K562 (cell line): ENCODE measurements at regions not wholly inside any gene's neighbourhood (a gene's known extent, or its start where the extent isn't known, plus 50 kb on each side); places are given as distances from the start of the nearest gene placed in this dataset.

Source experiments
- ATAC-seq: fragments of 200-7000 bp; cut with Tn5 transposase; 3 replicates; pipeline ENCODE4 v1.9.1; 2020; ENCODE audit warnings: moderate library complexity
- BruUV-seq: library from RNA; stranded (reverse); fragments of 400-500 nt; replicated peaks from 2 replicates; lab custom pipeline; 2021; lab: Mats Ljungman, UMichigan
- CTCF ChIA-PET: fragments of 300-600 bp; formaldehyde crosslinking; extraction: SDS; loops from one replicate; lab custom pipeline; 2021; ENCODE audit warnings: low intra/inter-chr PET ratio; lab: Yijun Ruan, JAX
- POLR2A ChIA-PET: fragments of 300-600, 350-650 bp; sonication (Branson Sonifier 250); formaldehyde crosslinking; extraction: SDS; loops from one replicate; lab custom pipeline; 2021; ENCODE audit warnings: antibody characterized with exemption, inconsistent platforms; lab: Yijun Ruan, JAX
- DNase-seq, 4 experiments: peaks; one replicate each; pipeline versions ENCODE4 v3.0.0 to v3.0.0-alpha.2; 2011 to 2018; ENCODE audit warnings: low spot score in 3 of 4, mixed read lengths in 3 of 4; ENCODE audit errors: extremely low read depth in 1 of 4
- FAIRE-seq: peaks from 2 replicates; lab custom pipeline; 2011; peaks lifted over from hg19 to GRCh38; lab: Jason Lieb, UNC
- H2AFZ ChIP-seq: 2 replicates; pipeline ENCODE4 v1.6.0; 2011; ENCODE audit warnings: low read depth, low read length, control low read depth, inconsistent platforms
- H3K27ac ChIP-seq: fragments of 200-600 bp; 3 replicates; pipeline ENCODE4 v1.8.0; 2011; ENCODE audit warnings: low read depth, mild to moderate bottlenecking, control low read depth, inconsistent platforms, low read length, moderate library complexity, mixed read lengths; ENCODE audit errors: extremely low read depth
- H3K27me3 ChIP-seq, 2 experiments: fragments of 300-600 bp in 1 of 2; 2 replicates in 1 of 2; 3 replicates in 1 of 2; pipeline versions ENCODE4 v1.6.0 to v1.8.0; 2011; ENCODE audit warnings: inconsistent platforms in 2 of 2, low read length in 2 of 2, mild to moderate bottlenecking in 1 of 2, mixed read lengths in 1 of 2, moderate library complexity in 1 of 2; ENCODE audit not compliant: control insufficient read depth in 2 of 2, insufficient read depth in 2 of 2
- H3K36me3 ChIP-seq: fragments of 300-600 bp; 3 replicates; pipeline ENCODE4 v1.8.0; 2011; ENCODE audit warnings: mild to moderate bottlenecking, low read length, inconsistent platforms; ENCODE audit not compliant: control insufficient read depth, insufficient read depth
- H3K4me1 ChIP-seq, 2 experiments: fragments of 200-600 bp in 1 of 2; replicated peaks in 1 of 2; 2 replicates in 1 of 2; 3 replicates in 1 of 2; pipeline versions ENCODE4 v1.5.1 to v1.8.0; 2011; ENCODE audit warnings: inconsistent platforms in 2 of 2, low read length in 2 of 2, mild to moderate bottlenecking in 1 of 2, mixed read lengths in 1 of 2, moderate library complexity in 1 of 2; ENCODE audit not compliant: control insufficient read depth in 2 of 2, insufficient read depth in 2 of 2
- H3K4me2 ChIP-seq: 2 replicates; pipeline ENCODE4 v1.6.1; 2011; ENCODE audit warnings: low read length, control low read depth, inconsistent platforms, mixed read lengths; ENCODE audit not compliant: insufficient read depth
- H3K4me3 ChIP-seq: fragments of 200-600 bp; sonication (generic), shearing (Covaris generic); 2 replicates; pipeline ENCODE4 v1.5.1; 2016; ENCODE audit warnings: control low read depth, inconsistent platforms
- H3K79me2 ChIP-seq: fragments of 200-600 bp; 3 replicates; pipeline ENCODE4 v1.8.0; 2011; ENCODE audit warnings: low read length, inconsistent platforms; ENCODE audit not compliant: control insufficient read depth, insufficient read depth
- H3K9ac ChIP-seq, 2 experiments: 2 replicates each; pipeline versions ENCODE4 v1.6.0 to v1.6.1; 2011; ENCODE audit warnings: low read depth in 2 of 2, low read length in 2 of 2, control low read depth in 1 of 2, inconsistent platforms in 1 of 2, mild to moderate bottlenecking in 1 of 2, mixed read lengths in 1 of 2; ENCODE audit not compliant: insufficient read depth in 1 of 2
- H3K9me1 ChIP-seq: one replicate; pipeline ENCODE4 v1.6.0; 2011; ENCODE audit warnings: inconsistent platforms, mild to moderate bottlenecking, low read length, moderate library complexity; ENCODE audit not compliant: control insufficient read depth, insufficient read depth
- H3K9me3 ChIP-seq: replicated peaks from 2 replicates; pipeline ENCODE4 v1.5.1; 2011; ENCODE audit warnings: low read depth, low read length, inconsistent platforms; ENCODE audit not compliant: control insufficient read depth, insufficient read depth
- H4K20me1 ChIP-seq: replicated peaks from 2 replicates; pipeline ENCODE4 v1.6.1; 2011; ENCODE audit warnings: low read length, inconsistent platforms, mixed read lengths; ENCODE audit not compliant: control insufficient read depth, insufficient read depth
- ARID1B ChIP-seq: fragments of 450-650 bp; IDR thresholded peaks from 2 replicates; pipeline ENCODE4 v1.6.1; 2016; ENCODE audit warnings: antibody characterized with exemption, mild to moderate bottlenecking, inconsistent platforms
- DMBX1 ChIP-seq: fragments of 250-450 bp; sonication (Bioruptor Pico); IDR thresholded peaks from 2 replicates; pipeline ENCODE4 v1.8.0; 2022; ENCODE audit warnings: inconsistent platforms, mild to moderate bottlenecking, moderate library complexity, borderline replicate concordance
- GTF2E2 ChIP-seq: fragments of 200-800 bp; sonication (Bioruptor generic); IDR thresholded peaks from 2 replicates; pipeline ENCODE4 v1.6.1; 2016; ENCODE audit warnings: missing genetic modification characterization, missing compliant biosample characterization
- NUFIP1 ChIP-seq: fragments of 450-650 bp; IDR thresholded peaks from 2 replicates; pipeline ENCODE4 v1.6.1; 2018; ENCODE audit not compliant: partially characterized antibody
- PHTF2 ChIP-seq: fragments of 250-450 bp; sonication (Bioruptor Pico); IDR thresholded peaks from 2 replicates; pipeline ENCODE4 v1.5.0; 2021; ENCODE audit warnings: mild to moderate bottlenecking
- PTTG1 ChIP-seq: fragments of 450-650 bp; IDR thresholded peaks from 2 replicates; pipeline ENCODE4 v1.6.1; 2016; ENCODE audit warnings: low read depth, mild to moderate bottlenecking, missing genetic modification characterization, missing compliant biosample characterization
- RBM22 ChIP-seq: fragments of 200-400 bp; formaldehyde crosslinking; IDR thresholded peaks from 2 replicates; pipeline ENCODE4 v1.6.1; 2018; ENCODE audit warnings: low read length, low read depth; ENCODE audit not compliant: poor library complexity, severe bottlenecking
- STAT5B ChIP-seq: fragments of 250-450 bp; sonication (Bioruptor Pico); IDR thresholded peaks from 2 replicates; pipeline ENCODE4 v1.8.0; 2021; ENCODE audit warnings: mild to moderate bottlenecking, inconsistent platforms
- ZFP30 ChIP-seq: fragments of 250-450 bp; sonication (Bioruptor Pico); IDR thresholded peaks from 2 replicates; pipeline ENCODE4 v1.8.0; 2022; ENCODE audit warnings: moderate library complexity, mild to moderate bottlenecking, inconsistent platforms, borderline replicate concordance
- ZNF133 ChIP-seq: fragments of 250-450 bp; sonication (Bioruptor Pico); IDR thresholded peaks from 2 replicates; pipeline ENCODE4 v1.4.0; 2020; ENCODE audit warnings: mild to moderate bottlenecking
- WGBS: fragments of 100-300 bp; shearing (Covaris generic); methylation state at CpG from one replicate; pipeline ENCODE4 v1.1.6; 2016; ENCODE audit warnings: low coverage, mixed read lengths; ENCODE audit not compliant: insufficient coverage; ENCODE audit errors: missing lambda C conversion rate; 5-methylcytosine and 5-hydroxymethylcytosine counted together
- in situ Hi-C: fragments of 300-500 bp; cut with MboI; formaldehyde crosslinking; loops from 4 replicates; pipeline ENCODE4 v1.15.0; 2018; ENCODE audit warnings: inconsistent platforms, mixed read lengths
- intact Hi-C: fragments of 100-400 bp; cut with micrococcal nuclease; formaldehyde crosslinking; loops from 2 replicates; pipeline ENCODE4 v1.14.2; 2022
- TF ChIP-seq, protein P1 (sequence below): fragments of 250-450 bp; sonication (Bioruptor Pico); IDR thresholded peaks from 2 replicates; pipeline ENCODE4 v1.5.0; 2021; ENCODE audit warnings: mild to moderate bottlenecking, borderline replicate concordance
- TF ChIP-seq, protein P2 (sequence below): sonication (generic); formaldehyde crosslinking; IDR thresholded peaks from 2 replicates; pipeline ENCODE4 v1.8.1; 2022; ENCODE audit warnings: missing genetic modification reagents

DNA sequence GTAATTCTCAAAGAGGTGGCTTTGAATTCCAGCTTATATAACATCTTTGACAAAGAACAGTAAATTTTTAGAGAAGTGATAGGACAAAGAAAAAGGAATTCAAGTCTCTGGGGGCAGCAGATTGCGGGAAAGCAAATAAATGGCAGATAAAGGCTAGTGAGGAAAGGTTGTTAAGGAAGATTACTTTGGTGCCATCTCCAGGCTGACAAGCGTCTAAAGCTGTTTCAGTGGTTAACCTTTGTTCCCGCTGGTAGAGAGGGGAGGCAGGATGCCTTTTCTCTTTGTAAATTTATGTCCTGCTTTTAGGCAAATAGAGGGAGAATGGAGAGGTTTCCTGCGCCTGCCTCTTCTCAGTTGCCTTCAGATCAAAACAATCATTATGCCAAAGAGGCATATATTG, 431.2 kb upstream of the CHST9 start:
- Histone ChIP-seq H3K36me3 (no peaks in the 10 kb centered on the region), H2AFZ (no peak overlapping the region), H3K9ac (no peak overlapping the region)
- no peak for ATAC-seq
- in situ Hi-C loops, result no loop called here
- no TSS peak for BruUV-seq
- FAIRE-seq, result no peak
- WGBS, result 0% methylated on average over 4 of the region's 4 CpGs
- no peak for TF ChIP-seq STAT5B
- no peak for TF ChIP-seq PHTF2 (CRISPR knock-in tag)
- TF ChIP-seq, all 486 proteins: peak for 0
- H3K4me2 ChIP-seq, result no peak overlapping the region
- H3K4me1 ChIP-seq, result no peaks in the 10 kb centered on the region
- ChIA-PET POLR2A (no interaction called here), CTCF (no interaction called here)
- no peak overlapping the region for H3K27ac ChIP-seq
- H4K20me1 ChIP-seq, result no peaks in the 10 kb centered on the region
- DNase-seq, result no peak
- no peaks in the 10 kb centered on the region for H3K79me2 ChIP-seq
- H3K4me3 ChIP-seq, result no peak overlapping the region
- no peaks in the 10 kb centered on the region for H3K27me3 ChIP-seq
- intact Hi-C loops, result no loop called here
- no peaks in the 10 kb centered on the region for H3K9me3 ChIP-seq
- H3K9me1 ChIP-seq, result no peaks in the 10 kb centered on the region

DNA sequence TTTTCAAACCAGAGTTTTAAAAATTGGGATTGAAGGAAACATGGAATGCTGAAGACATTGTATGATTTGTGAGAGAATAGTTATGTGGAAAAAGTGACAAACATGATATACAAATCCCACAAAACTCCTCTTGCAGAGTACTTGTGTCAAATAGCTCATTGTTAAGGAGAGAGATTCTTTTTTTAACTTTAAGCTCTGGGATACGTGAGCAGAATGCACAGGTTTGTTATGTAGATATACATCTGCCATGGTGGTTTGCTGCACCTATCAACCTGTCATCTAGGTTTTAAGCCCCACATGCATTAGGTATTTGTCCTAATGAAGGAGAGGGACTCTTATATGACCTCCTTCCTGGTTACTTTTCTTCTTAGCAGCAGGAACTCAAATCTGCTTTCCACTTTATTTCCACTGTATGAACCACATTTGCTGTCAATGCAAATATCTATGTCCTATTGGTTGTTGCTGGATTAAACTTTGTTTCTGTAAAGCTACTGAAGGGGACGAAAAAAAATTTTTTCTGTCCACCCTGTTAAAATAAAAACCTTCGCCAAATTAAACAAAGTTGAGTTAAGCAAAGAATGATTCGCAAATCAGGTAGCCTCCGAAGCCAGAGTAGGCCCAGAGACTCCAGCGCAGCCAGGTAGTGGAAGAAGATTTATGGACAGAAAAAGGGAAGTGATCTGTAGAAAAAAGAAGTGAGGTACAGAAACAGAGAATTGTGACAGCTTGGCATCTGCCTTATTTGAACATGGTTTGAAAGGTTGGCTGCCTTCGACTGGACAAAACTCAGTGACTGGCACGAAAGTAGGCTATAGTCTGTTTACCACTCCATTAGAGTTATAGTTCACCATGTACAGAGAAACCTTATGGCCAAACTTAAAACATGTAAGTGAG, 430.1 kb upstream of the CHST9 start:
- under 1% methylated on average over 8 of the region's 8 CpGs for WGBS
- Histone ChIP-seq H4K20me1 (no peaks in the 10 kb centered on the region), H3K4me3 (no peak overlapping the region), H3K9ac (no peak overlapping the region), H3K27ac (no peak overlapping the region), H3K4me2 (no peak overlapping the region), H3K79me2 (no peaks in the 10 kb centered on the region), H3K4me1 (no peaks in the 10 kb centered on the region), H3K9me3 (no peaks in the 10 kb centered on the region), H3K36me3 (no peaks in the 10 kb centered on the region), H2AFZ (no peak overlapping the region), H3K27me3 (no peaks in the 10 kb centered on the region), H3K9me1 (no peaks in the 10 kb centered on the region)
- CTCF ChIA-PET, result no interaction called here
- no TSS peak for BruUV-seq
- FAIRE-seq, result no peak
- no peak for DNase-seq
- no peak for ATAC-seq
- POLR2A ChIA-PET, result no interaction called here
- in situ Hi-C loops, result no loop called here
- intact Hi-C loops, result no loop called here
- TF ChIP-seq, protein P1, sequence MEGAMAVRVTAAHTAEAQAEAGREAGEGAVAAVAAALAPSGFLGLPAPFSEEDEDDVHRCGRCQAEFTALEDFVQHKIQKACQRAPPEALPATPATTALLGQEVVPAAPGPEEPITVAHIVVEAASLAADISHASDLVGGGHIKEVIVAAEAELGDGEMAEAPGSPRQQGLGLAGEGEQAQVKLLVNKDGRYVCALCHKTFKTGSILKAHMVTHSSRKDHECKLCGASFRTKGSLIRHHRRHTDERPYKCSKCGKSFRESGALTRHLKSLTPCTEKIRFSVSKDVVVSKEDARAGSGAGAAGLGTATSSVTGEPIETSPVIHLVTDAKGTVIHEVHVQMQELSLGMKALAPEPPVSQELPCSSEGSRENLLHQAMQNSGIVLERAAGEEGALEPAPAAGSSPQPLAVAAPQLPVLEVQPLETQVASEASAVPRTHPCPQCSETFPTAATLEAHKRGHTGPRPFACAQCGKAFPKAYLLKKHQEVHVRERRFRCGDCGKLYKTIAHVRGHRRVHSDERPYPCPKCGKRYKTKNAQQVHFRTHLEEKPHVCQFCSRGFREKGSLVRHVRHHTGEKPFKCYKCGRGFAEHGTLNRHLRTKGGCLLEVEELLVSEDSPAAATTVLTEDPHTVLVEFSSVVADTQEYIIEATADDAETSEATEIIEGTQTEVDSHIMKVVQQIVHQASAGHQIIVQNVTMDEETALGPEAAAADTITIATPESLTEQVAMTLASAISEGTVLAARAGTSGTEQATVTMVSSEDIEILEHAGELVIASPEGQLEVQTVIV (CRISPR knock-in tag), result no peak
- TF ChIP-seq ZNF133 (CRISPR knock-in tag) (no peak), PTTG1 (tag) (no peak), GTF2E2 (tag) (no peak), DMBX1 (CRISPR knock-in tag) (no peak), RBM22 (no peak), ARID1B (no peak), ZFP30 (CRISPR knock-in tag) (no peak), NUFIP1 (no peak)
- TF ChIP-seq, protein P2, sequence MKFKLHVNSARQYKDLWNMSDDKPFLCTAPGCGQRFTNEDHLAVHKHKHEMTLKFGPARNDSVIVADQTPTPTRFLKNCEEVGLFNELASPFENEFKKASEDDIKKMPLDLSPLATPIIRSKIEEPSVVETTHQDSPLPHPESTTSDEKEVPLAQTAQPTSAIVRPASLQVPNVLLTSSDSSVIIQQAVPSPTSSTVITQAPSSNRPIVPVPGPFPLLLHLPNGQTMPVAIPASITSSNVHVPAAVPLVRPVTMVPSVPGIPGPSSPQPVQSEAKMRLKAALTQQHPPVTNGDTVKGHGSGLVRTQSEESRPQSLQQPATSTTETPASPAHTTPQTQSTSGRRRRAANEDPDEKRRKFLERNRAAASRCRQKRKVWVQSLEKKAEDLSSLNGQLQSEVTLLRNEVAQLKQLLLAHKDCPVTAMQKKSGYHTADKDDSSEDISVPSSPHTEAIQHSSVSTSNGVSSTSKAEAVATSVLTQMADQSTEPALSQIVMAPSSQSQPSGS (CRISPR knock-in tag), result no peak
